OCI-LY1 (cell line): ENCODE measurements at regions not wholly inside any gene's neighbourhood (a gene's known extent, or its start where the extent isn't known, plus 50 kb on each side); places are given as distances from the start of the nearest gene placed in this dataset.
"Not testable (repeated sequence)": the region's sequence is repeated elsewhere in the genome, so short reads cannot be mapped to it uniquely, and the experiment has no call there.

Source experiments
- H2AFZ ChIP-seq: fragments of 200-600 bp; sonication (generic), shearing (Covaris generic); 2 replicates; pipeline ENCODE4 v1.6.0; 2014; ENCODE audit warnings: antibody characterized with exemption, mild to moderate bottlenecking, low read length
- H3F3A ChIP-seq: fragments of 200-600 bp; sonication (generic), shearing (Covaris generic); 2 replicates; pipeline ENCODE4 v1.6.0; 2014; ENCODE audit warnings: mild to moderate bottlenecking, antibody characterized with exemption, low read length, moderate library complexity; ENCODE audit not compliant: insufficient read depth
- H3K27ac ChIP-seq: fragments of 200-600 bp; sonication (generic); 2 replicates; pipeline ENCODE4 v1.5.1; 2014; ENCODE audit warnings: low read length, mixed run types, mild to moderate bottlenecking, low read depth; ENCODE audit not compliant: poor library complexity, severe bottlenecking
- H3K27me3 ChIP-seq: fragments of 200-600 bp; sonication (generic); 2 replicates; pipeline ENCODE4 v1.6.0; 2014; ENCODE audit warnings: antibody characterized with exemption, mild to moderate bottlenecking, low read length, moderate library complexity; ENCODE audit not compliant: insufficient read depth
- H3K36me3 ChIP-seq: fragments of 200-600 bp; sonication (generic); 2 replicates; pipeline ENCODE4 v1.6.1; 2014; ENCODE audit warnings: mild to moderate bottlenecking, antibody characterized with exemption, low read length, moderate library complexity, mixed read lengths; ENCODE audit not compliant: insufficient read depth
- H3K4me1 ChIP-seq: fragments of 200-600 bp; sonication (generic); 2 replicates; pipeline ENCODE4 v1.5.1; 2014; ENCODE audit warnings: mild to moderate bottlenecking, low read length, moderate library complexity; ENCODE audit not compliant: insufficient read depth, severe bottlenecking
- H3K4me2 ChIP-seq: fragments of 200-600 bp; sonication (generic), shearing (Covaris generic); 2 replicates; pipeline ENCODE4 v1.6.1; 2014; ENCODE audit warnings: low read length
- H3K4me3 ChIP-seq: fragments of 200-600 bp; sonication (generic); 2 replicates; pipeline ENCODE4 v1.5.1; 2014; ENCODE audit warnings: low read length, low read depth, mild to moderate bottlenecking, mixed read lengths; ENCODE audit not compliant: poor library complexity, severe bottlenecking
- H3K79me2 ChIP-seq: fragments of 200-600 bp; shearing (Covaris generic); 2 replicates; pipeline ENCODE4 v1.6.1; 2016; ENCODE audit warnings: mixed run types, low read length, mixed read lengths; ENCODE audit not compliant: insufficient read depth
- H3K9ac ChIP-seq: fragments of 200-600 bp; sonication (generic), shearing (Covaris generic); 2 replicates; pipeline ENCODE4 v1.6.1; 2014; ENCODE audit warnings: mild to moderate bottlenecking, low read length, mixed read lengths
- H3K9me2 ChIP-seq: fragments of 200-600 bp; sonication (generic), shearing (Covaris generic); 2 replicates; pipeline ENCODE4 v1.6.1; 2014; ENCODE audit warnings: low read depth, mild to moderate bottlenecking, low read length, mixed read lengths
- H3K9me3 ChIP-seq: fragments of 200-600 bp; shearing (Covaris generic); 2 replicates; pipeline ENCODE4 v1.6.1; 2014; ENCODE audit warnings: low read length, mixed read lengths
- H4K20me1 ChIP-seq: fragments of 200-600 bp; sonication (generic), shearing (Covaris generic); 2 replicates; pipeline ENCODE4 v1.6.0; 2016; ENCODE audit warnings: mild to moderate bottlenecking, low read length; ENCODE audit not compliant: insufficient read depth
- CTCF ChIP-seq: fragments of 200-600 bp; sonication (generic), shearing (Covaris generic); IDR thresholded peaks from 2 replicates; pipeline ENCODE4 v1.5.1; 2017; ENCODE audit warnings: mild to moderate bottlenecking, antibody characterized with exemption, low read length, moderate library complexity, mixed read lengths
- EZH2 ChIP-seq: fragments of 200-600 bp; sonication (generic), shearing (Covaris generic); IDR thresholded peaks from 2 replicates; pipeline ENCODE4 v1.8.0; 2017; ENCODE audit warnings: borderline replicate concordance, mixed run types, mild to moderate bottlenecking, antibody characterized with exemption, low read length, moderate library complexity, mixed read lengths

DNA sequence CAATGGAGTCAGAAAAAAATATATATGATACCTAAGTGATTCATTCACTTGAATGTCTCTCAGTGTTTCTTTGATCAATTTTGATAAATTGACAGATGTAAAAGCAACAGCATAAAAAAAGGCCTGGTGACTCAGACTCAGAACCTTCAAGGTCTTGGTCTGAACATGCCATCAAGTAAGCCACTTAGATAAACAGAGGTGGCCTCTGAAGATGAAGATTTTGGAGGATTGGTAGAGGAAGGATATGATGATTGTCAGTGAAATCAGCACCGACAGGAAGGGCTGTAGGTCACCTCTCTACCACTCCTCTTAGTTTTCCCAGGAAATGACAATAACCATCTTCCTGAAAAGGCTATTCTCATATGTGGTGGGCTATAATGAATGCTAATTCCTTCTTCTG, 422.8 kb upstream of the EPHA7 start:
- no peak overlapping the region for H2AFZ ChIP-seq
- H3K9ac ChIP-seq, result no peak overlapping the region
- no peaks in the 10 kb centered on the region for H3K27me3 ChIP-seq
- H4K20me1 ChIP-seq, result no peaks in the 10 kb centered on the region
- H3K4me1 ChIP-seq, result no peaks in the 10 kb centered on the region
- TF ChIP-seq CTCF (no peak), EZH2 (no peak)
- H3K36me3 ChIP-seq, result no peaks in the 10 kb centered on the region
- H3K9me2 ChIP-seq, result no peaks in the 10 kb centered on the region
- no peak overlapping the region for H3K4me3 ChIP-seq
- no peaks in the 10 kb centered on the region for H3K9me3 ChIP-seq
- no peaks in the 10 kb centered on the region for H3F3A ChIP-seq
- H3K4me2 ChIP-seq, result no peak overlapping the region
- no peak overlapping the region for H3K27ac ChIP-seq
- no peaks in the 10 kb centered on the region for H3K79me2 ChIP-seq

- H3K9ac ChIP-seq, H3K9me2 ChIP-seq, H3K4me3 ChIP-seq, H3F3A ChIP-seq, H2AFZ ChIP-seq, H3K4me1 ChIP-seq, H3K27me3 ChIP-seq, H3K36me3 ChIP-seq, H4K20me1 ChIP-seq, H3K27ac ChIP-seq, H3K79me2 ChIP-seq, H3K9me3 ChIP-seq, H3K4me2 ChIP-seq: not testable (repeated sequence)
Observed at GRCh38 chr6:93835451-93836145, 416.2 kb upstream of the EPHA7 start.

DNA sequence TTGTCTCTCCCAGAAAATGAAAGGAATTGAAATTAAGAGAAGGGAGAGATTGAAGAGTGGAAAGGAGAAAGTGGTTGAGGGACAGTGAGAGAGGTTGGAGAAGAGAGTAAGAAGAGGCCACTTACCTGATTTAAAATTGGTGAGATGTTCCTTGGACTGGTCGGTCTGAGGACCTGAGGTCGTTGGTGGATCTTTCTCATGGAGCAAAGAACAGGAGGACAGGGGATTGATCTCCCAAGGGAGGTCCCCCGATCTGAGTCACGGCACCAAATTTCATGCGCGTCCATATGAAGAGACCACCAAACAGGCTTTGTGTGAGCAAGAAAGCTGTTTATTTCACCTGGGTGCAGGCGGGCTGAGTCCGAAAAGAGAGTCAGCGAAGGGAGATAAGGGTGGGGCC, 415.7 kb upstream of the EPHA7 start:
- not testable (repeated sequence) for H3K9me2 ChIP-seq, H4K20me1 ChIP-seq, H3F3A ChIP-seq, H3K4me1 ChIP-seq, H2AFZ ChIP-seq, H3K9me3 ChIP-seq, H3K36me3 ChIP-seq, H3K4me3 ChIP-seq, H3K4me2 ChIP-seq, H3K9ac ChIP-seq, H3K79me2 ChIP-seq, H3K27ac ChIP-seq, H3K27me3 ChIP-seq

DNA sequence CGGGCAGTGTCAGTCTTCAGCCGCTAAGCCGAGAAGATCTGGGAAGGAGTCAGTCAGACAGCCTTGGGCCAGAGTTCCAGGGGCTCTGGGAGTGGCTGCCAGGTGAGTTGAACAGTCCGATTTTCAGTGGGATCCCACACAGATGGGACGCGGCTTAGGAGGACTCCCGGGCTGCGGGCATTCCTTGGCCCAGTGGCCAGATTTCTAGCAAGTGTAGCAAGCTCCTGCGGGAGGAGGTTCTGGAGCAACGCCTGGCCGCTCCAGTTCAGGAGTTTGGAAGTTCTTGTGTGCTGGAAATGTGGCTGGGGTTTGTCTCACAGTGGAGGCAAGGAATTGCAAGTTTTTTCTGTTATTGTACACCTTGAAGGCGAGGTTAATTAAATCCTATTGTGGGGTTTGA, 414.0 kb upstream of the EPHA7 start:
- H3K9me2 ChIP-seq, H3K4me2 ChIP-seq, H3K4me1 ChIP-seq, H3K36me3 ChIP-seq, H4K20me1 ChIP-seq, H3K27me3 ChIP-seq, H3K9me3 ChIP-seq, H3K4me3 ChIP-seq, H3F3A ChIP-seq, H2AFZ ChIP-seq, H3K79me2 ChIP-seq, H3K27ac ChIP-seq, H3K9ac ChIP-seq: not testable (repeated sequence)

GRCh38 chr6:93829757-93830156, 410.4 kb upstream of the EPHA7 start:
- not testable (repeated sequence) for H3K9ac ChIP-seq, H2AFZ ChIP-seq, H3K27ac ChIP-seq, H3K4me3 ChIP-seq, H3F3A ChIP-seq, H3K4me2 ChIP-seq, H3K9me3 ChIP-seq, H4K20me1 ChIP-seq, H3K79me2 ChIP-seq, H3K4me1 ChIP-seq, H3K9me2 ChIP-seq, H3K36me3 ChIP-seq, H3K27me3 ChIP-seq
